Progenitor cell of endocrine pancreas (in vitro differentiated cells): ENCODE measurements at regions not wholly inside any gene's neighbourhood (a gene's known extent, or its start where the extent isn't known, plus 50 kb on each side); places are given as distances from the start of the nearest gene placed in this dataset.
"Not testable (repeated sequence)": the region's sequence is repeated elsewhere in the genome, so short reads cannot be mapped to it uniquely, and the experiment has no call there.

Experiments used
- DNase-seq: peaks from one replicate; pipeline ENCODE4 v3.0.0; 2021; ENCODE audit warnings: low spot score; ENCODE audit not compliant: unreplicated experiment
- H3K27ac Mint-ChIP-seq: 2 replicates; pipeline ENCODE4 v1.8.0; 2021; ENCODE audit warnings: mild to moderate bottlenecking, moderate library complexity, mixed read lengths
- H3K27me3 Mint-ChIP-seq: 2 replicates; pipeline ENCODE4 v1.8.0; 2021; ENCODE audit warnings: mixed read lengths
- H3K36me3 Mint-ChIP-seq: 2 replicates; pipeline ENCODE4 v1.8.0; 2022; ENCODE audit warnings: mixed read lengths; ENCODE audit not compliant: insufficient read depth
- H3K4me1 Mint-ChIP-seq: 2 replicates; pipeline ENCODE4 v1.8.0; 2021; ENCODE audit warnings: low read depth, mixed read lengths
- H3K4me3 Mint-ChIP-seq: 2 replicates; pipeline ENCODE4 v1.8.0; 2021; ENCODE audit warnings: low read depth, mild to moderate bottlenecking, moderate library complexity, mixed read lengths
- H3K9me3 Mint-ChIP-seq: 2 replicates; pipeline ENCODE4 v1.8.0; 2021; ENCODE audit warnings: low read depth, mixed read lengths
- CTCF ChIP-seq: fragments of 200-600 bp; sonication (generic); IDR thresholded peaks from one replicate; pipeline ENCODE4 v1.5.0; 2021; ENCODE audit warnings: antibody characterized with exemption, mild to moderate bottlenecking; ENCODE audit not compliant: unreplicated experiment

- Mint-ChIP-seq H3K36me3 (no peaks in the 10 kb centered on the region), H3K4me3 (no peak overlapping the region), H3K4me1 (peaks cover 8% of the 10 kb centered on the region), H3K27me3 (no peaks in the 10 kb centered on the region), H3K9me3 (no peaks in the 10 kb centered on the region), H3K27ac (no peak overlapping the region)
- no peak for TF ChIP-seq CTCF
- DNase-seq, result no peak
Measured at GRCh38 chr9:104351726-104352125, 152.3 kb upstream of the OR13F1 start.

- Mint-ChIP-seq H3K4me3 (no peak overlapping the region), H3K4me1 (no peaks in the 10 kb centered on the region), H3K27me3 (no peaks in the 10 kb centered on the region), H3K9me3 (peaks cover 14% of the 10 kb centered on the region), H3K36me3 (no peaks in the 10 kb centered on the region), H3K27ac (no peak overlapping the region)
- DNase-seq, result no peak
- TF ChIP-seq CTCF, result no peak
Measured at GRCh38 chr9:104361207-104361606, 142.9 kb upstream of the OR13F1 start.

GRCh38 chr9:104362912-104363472 lies 141.1 kb upstream of the OR13F1 start:
- Mint-ChIP-seq H3K9me3 (peaks cover 14% of the 10 kb centered on the region), H3K4me3 (no peak overlapping the region), H3K36me3 (no peaks in the 10 kb centered on the region), H3K4me1 (peaks cover 2% of the 10 kb centered on the region), H3K27ac (no peak overlapping the region), H3K27me3 (no peaks in the 10 kb centered on the region)
- no peak for TF ChIP-seq CTCF
- no peak for DNase-seq

GRCh38 chr9:104367507-104367906 lies 136.6 kb upstream of the OR13F1 start:
- Mint-ChIP-seq H3K27me3 (no peaks in the 10 kb centered on the region), H3K9me3 (peaks cover 15% of the 10 kb centered on the region), H3K4me3 (no peak overlapping the region), H3K4me1 (peaks cover 2% of the 10 kb centered on the region), H3K36me3 (no peaks in the 10 kb centered on the region), H3K27ac (no peak overlapping the region)
- TF ChIP-seq CTCF, result no peak
- DNase-seq, result no peak

- H3K4me3 Mint-ChIP-seq, DNase-seq, H3K36me3 Mint-ChIP-seq, H3K4me1 Mint-ChIP-seq, H3K27me3 Mint-ChIP-seq, H3K27ac Mint-ChIP-seq: not testable (repeated sequence)
- peaks cover 15% of the 10 kb centered on the region for H3K9me3 Mint-ChIP-seq
Measured at GRCh38 chr9:104368318-104368717, 135.7 kb upstream of the OR13F1 start.

GRCh38 chr9:104374711-104375110 lies 129.4 kb upstream of the OR13F1 start:
- Mint-ChIP-seq H3K9me3 (peaks cover 5% of the 10 kb centered on the region), H3K27me3 (no peaks in the 10 kb centered on the region), H3K4me1 (no peaks in the 10 kb centered on the region), H3K36me3 (no peaks in the 10 kb centered on the region), H3K27ac (no peak overlapping the region), H3K4me3 (no peak overlapping the region)
- DNase-seq, result no peak
- no peak for TF ChIP-seq CTCF
